HG02884 (cell line): ENCODE measurements at regions not wholly inside any gene's neighbourhood (a gene's known extent, or its start where the extent isn't known, plus 50 kb on each side); places are given as distances from the start of the nearest gene placed in this dataset.

ENCODE experiments used
- ATAC-seq: cut with Tn5 transposase; IDR thresholded peaks from one replicate; pipeline ENCODE4 v1.9.1; 2021; ENCODE audit warnings: mild to moderate bottlenecking, moderate library complexity; ENCODE audit not compliant: unreplicated experiment

DNA sequence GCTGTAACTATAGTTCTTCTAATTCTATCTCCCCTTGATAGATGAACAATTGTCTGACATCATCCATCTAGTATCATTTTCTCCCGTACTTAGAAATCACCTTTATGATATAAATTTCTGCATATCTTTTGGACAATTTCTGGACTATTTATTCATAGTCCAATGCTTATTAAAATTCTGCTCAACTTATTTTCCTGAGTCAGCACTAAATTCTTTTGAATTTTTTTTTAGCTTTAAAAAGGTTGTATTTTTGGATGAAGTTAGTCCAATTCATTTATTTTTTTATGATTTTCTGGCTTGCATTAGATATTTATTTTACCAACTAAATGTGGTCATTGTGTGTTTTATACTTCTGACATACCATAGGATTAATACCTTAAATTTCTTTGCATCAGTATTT, 538.5 kb upstream of the DCC start:
- ATAC-seq = no peak

DNA sequence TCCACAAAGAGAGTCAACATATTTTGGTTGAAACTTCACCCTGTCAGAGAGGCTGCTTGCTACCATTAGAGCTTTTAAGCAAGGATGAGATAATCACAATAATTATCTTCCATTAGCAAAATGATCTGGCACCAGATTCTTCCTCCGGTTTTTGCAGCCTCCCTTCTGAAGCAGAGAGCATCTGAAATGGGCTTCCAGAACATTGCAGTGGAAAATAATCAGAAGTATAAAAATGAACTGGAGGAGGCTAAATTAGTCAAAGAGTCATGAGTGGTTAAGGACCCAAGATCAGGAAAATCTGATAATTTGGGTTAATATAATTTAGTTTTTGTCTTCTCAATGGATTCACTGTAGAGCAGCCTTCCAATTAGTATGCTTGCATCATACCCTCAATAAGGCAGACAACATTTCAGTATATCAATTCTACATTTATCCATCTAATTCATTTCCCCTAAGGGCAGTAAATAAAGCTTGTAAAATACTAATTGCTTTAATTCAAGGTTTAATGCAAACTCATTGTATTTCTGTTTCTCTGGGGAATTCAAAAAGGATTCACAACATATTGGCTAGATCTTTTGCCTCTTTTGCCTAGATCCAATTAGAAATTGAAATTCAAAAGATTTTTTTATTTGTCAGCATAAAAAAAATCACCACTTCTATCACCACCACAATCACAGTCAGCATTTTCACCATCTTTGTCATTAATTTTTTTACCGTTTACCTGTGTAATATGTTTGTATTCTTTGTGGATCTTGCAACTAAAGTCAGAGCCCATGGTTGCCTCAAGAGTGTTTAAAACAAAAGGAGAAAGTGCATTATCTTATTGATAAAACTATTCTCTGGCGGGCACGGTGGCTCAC, 537.2 kb upstream of the DCC start:
- no peak for ATAC-seq

DNA sequence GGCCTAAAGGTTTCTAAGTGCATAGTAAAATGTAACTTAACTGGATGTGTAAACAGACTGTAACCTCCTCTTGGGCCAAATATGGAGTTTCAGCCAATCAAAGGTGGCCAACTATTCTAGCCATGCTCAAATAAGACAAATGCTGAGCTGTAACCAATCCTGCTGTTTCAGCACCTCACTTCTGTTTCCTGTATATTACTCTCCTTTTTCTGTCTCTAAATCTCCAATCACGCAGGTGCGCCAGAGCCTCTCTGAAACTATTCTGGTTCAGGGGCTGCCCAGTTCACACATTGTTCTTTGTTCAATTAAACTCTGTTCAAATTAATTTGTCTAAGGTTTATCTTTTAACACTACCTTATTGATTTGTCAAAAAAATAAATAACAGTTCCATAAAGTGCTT, 532.7 kb upstream of the DCC start:
- no peak for ATAC-seq

DNA sequence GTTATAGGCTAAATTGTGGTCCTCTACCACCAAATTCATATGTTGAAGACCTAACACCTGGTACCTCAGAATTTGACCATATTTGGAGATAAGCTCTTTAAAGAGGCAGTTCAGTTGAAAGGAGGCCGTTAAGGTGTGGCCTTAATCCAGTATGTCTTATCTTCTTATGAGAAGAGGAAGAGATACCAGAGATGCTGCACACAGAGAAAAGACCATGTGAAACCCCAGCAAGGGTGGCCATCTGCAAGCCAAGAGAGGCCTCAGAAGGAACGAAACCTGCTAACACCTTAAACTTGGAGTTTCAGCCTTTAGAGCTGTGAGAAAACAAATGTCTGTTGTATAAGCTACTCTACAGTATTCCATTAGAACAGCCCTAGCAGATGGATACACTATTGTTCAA, 528.1 kb upstream of the DCC start:
- ATAC-seq = no peak

DNA sequence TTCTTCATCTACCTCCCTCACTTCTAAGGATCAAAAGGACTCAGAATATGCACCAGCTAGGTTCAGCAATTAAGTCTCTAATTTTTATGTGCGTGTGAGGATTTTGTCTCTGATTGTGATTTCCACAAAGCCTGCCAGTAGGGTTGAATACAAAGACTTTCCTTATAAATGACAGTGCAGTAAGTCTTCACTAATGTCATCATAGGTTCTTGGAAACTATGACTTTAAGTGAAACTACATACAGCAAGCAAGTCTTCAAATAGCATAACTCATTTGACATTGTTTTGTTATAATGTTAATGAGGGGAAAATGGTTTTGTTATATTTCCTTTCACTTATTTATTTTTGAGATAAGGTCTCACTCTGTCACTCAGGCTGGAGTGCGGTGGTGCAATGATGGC, 526.3 kb upstream of the DCC start:
- no peak for ATAC-seq

DNA sequence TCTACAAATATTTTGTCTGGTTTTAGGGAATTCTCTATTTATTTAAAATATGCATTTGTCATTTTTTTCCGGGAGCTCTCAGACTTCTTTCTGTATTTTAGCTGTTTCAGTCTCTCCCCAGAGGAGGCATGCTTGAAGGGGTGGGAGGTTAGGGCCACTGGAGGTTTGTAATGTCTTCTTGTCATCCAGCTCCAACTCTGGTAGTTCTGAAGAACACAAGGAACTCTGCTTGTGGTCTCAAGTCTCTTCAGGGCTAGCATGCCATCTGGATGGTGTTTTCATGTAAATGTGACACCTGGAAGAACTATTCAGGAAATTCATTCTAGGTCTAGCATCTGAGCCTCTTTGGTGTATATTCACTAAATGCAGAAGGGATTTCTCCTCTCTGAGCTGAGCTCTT, 518.4 kb upstream of the DCC start:
- ATAC-seq = no peak

DNA sequence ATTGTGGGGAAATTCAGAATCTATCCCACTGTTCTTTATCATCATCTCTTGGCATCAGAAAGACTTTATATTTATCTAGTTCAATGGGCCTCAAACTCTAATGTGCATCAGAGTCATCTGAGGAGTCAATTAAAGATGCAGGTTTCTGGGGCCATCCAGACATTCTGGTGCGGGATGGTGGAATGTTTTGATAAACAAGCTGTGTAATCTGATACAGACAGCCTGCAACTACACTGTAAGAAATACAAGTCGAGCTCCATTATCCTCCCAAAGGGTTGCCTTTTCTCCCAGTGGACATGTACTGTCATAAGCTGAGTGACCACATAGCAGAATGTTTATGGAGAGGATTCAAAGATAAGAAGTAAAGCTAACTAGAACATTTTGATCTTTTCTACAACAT, 515.3 kb upstream of the DCC start:
- ATAC-seq = no peak

DNA sequence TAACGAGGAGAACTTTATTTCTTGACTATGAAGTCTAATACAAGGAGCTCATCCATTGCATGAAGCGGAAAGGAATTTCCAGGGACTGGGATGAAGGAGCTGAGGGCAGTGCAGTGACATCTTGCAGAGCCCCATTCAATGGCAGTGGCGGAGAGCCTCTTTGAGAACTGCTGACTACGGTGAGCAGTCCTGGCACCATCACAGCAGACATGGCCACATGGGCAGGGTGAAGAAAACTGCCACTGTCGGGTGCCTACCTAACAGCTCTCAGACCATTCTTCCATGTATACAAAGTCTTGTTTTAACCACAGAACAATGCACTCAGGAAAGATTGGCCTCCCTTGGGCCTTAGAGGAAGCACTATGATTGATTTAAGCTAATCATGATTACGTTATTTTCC, 506.1 kb upstream of the DCC start:
- ATAC-seq = no peak

DNA sequence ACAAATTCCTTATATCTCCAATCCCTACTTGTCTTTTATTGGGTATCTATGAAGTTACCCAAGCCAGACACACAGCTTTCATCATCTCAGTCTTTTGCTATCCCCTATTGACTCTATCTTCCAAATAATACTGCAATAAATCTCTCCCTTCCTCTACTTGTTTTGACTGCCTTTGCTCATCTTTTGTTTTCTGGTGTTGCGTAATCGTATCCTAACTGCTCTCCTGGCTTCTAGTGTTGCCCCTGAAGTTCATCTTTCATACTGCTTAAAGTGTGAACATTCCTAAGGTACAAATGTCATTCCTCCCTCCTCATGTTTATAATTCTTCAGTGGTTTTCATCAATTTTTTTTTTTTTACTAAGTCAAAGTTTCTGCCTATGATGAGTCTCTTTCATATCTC, 491.3 kb upstream of the DCC start:
- ATAC-seq = no peak

DNA sequence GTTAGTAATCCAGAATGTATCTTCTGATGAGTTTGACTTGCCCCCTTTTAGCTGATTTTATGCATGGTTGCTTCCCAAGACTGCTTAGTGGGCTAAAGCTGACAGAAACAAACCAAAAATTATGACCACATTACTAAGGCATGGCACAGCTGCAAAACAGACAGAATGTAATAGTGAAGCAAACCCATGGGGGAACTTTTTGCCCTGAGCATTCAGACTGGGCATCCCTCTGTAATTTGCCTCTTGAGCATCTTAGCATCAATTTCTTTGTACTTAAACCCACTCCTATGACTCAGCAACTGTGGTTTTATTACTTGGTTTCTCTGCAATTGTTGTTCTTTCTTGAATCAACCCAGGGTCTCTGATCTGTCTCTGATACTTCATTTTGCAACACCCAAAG, 487.3 kb upstream of the DCC start:
- ATAC-seq = no peak

DNA sequence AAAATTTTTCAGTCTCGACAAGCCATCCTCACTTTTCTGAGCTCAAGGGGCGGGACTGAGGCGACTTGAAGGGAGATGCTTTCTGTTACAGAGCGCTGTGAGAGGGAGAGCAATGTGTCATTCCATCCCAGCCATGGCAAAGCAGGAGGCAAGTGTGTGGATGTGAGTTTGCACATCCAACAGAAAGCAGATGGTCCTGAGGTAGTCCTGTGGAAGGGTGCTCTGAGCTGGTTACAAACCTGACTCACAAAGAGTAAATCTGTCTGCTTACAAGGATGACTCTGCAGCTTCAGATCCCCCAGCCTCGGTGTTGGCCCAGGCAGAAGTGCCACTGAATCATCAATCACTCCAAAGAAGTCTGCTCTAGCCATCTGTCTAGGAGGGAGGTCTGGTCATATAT, 482.0 kb upstream of the DCC start:
- no peak for ATAC-seq

DNA sequence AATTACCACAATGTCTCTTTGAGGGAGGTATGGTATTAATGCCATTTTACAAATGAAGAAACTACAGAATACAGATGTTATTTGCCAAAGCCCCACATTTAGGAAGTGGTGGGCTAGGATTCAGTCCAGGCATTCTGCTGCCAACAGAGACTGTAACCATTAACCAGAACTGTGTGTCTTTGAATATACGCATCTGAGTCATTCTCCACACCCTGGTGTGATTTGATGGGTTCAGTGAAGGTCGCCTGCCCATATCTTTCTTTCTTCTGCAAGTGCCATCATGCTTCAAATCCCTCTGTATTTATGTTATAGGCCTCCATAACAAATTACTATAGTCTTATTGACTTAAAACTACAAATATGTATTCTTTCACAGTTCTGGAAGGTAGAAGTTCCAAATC, 479.0 kb upstream of the DCC start:
- no peak for ATAC-seq

DNA sequence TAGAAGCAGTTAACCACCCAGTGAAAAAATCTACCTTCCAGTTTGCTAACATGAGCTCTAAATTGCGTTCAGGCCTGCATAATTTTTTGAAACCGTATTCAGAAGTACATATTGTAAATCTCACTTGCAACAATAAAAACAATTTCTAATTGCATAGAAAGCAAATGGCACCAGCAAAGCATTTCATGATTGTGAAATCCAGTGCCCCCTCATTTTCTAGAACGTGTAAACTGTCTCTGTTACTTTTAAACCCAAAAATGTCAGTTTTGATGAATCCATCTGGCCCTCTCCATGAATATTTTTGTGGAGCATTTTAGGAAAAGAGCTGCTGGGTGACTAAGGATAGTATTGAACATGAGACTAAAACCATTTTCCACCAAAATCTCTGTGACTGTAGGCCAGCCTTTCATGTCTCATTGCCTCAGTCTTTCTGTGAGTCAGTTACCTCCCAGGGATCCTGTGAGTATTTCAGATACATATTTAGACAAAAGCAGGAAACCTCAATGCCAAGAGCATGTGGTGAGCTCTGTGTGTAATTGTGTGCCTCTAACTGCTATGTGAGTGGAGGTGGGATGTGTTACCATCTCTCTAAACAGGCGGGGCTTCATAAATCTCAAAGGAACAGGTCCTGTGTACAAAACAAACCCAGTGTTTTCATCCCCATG, 477.8 kb upstream of the DCC start:
- ATAC-seq = no peak

DNA sequence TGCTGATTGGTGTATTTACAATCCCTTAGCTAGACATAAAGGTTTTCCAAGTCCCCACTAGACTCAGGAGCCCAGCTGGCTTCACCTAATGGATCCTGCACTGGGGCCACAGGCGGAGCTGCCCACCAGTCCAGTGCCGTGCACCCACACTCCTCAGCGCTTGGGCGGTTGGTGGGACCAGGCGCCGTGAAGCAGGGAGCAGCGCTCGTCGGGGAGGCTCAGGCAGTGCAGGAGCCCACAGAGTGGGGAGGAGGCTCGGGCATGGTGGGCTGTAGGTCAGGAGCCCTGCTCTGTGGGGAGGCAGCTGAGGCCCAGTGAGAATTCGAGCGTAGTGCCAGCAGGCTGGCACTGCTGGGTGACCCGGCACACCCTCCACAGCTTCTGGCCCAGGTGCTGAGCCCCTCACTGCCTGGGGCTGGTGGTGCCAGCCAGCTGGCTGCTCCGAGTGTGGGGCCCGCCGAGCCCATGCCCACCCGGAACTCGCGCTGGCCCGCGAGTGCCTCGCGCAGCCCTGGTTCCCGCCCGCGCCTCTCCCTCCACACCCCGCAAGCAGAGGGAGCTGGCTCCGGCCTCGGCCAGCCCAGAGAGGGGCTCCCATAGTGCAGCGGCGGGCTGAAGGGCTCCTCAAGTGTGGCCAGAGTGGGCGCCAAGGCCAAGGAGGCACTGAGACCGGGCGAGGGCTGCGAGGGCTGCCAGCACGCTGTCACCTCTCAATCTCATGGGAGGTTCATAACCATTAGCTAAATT, 475.6 kb upstream of the DCC start:
- ATAC-seq = no peak

DNA sequence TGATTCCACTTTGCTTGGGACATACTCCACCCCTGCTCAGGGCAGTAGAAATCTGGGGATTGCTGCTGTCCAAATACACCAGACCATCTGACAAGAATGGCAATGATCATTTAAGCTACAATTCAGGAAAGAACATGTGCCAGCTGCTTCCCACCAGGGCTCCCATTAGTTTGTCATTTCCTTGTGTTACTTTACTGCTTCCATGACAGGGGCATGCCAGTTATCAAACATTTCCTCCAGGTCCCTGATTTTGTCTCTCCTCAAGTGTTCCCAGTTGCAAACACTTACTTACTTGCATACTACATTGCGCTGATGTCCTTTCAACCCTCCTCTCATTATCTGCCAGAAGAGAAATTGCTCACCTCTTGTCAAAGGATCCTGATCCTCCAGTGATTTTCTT, 474.5 kb upstream of the DCC start:
- no peak for ATAC-seq

DNA sequence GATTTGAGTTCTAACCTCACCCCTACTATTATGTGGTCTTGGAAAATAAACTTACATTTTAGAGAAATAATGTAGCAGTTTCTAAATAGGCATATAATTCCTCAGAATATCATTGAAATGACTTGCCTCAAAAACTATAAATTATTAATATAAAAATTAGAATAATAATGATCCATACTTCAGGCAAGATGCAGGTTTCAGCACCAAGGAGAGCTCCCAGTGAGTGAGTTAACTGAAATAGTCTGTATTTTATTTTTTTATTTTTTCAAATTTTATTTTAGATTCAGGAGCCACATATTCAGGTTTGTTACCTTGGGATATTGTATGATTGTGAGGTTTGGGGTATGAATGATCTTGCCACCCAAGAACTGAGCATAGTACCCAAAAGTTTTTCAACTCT, 472.2 kb upstream of the DCC start:
- no peak for ATAC-seq

DNA sequence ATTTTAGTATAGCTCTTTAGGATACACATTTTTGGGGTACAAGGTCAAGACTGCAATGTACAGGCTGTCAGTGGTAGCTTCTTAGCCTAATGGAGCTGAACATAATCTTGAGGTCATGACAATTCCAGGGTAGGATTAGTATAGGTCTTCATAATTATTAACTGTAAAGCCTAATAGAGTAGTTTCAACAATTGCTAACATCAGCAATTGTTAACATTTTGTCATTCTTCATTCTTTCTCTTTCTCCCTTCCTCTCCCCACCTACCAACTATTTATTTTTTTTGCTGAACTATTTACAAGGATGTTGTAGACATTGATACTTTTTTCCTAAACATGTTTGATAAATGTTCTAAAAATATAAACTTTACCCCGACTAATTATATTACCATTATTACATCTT, 461.3 kb upstream of the DCC start:
- ATAC-seq = no peak

DNA sequence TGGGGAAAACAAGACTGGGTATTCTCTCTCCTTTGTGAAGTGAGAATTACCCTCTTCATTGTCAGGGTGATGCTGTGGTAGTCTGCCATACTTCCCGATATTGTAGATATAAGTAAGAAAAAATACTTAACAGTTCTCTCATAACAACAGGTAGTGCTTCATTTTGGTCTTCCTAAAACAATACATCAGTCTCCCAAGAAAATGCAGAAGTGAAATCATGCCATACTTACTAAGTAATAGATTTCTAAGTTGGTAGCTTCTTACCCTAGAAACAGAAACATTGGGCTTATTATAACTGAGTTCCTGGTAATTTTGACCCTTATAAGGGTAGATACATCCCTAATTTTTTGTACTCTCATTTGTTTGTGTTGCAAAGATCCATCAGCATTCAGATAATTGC, 460.7 kb upstream of the DCC start:
- ATAC-seq = no peak

DNA sequence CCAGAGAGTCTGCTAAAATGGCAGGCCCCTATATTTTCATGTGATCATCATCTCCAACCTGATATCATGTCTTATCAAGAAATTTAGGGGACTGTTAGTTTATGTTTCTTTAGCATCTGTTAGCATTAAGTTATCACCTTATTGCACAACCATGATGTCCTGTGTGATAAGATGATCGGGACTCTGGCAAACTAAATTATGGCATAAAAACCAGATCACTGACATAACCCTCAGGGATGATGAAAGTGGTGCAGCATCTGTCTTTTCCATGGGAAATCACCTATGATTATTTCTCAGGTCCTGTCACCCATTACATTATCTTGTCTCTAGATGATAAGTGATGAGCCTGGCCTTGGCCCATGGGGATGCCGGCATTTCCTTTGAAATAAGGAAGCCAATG, 458.6 kb upstream of the DCC start:
- no peak for ATAC-seq

DNA sequence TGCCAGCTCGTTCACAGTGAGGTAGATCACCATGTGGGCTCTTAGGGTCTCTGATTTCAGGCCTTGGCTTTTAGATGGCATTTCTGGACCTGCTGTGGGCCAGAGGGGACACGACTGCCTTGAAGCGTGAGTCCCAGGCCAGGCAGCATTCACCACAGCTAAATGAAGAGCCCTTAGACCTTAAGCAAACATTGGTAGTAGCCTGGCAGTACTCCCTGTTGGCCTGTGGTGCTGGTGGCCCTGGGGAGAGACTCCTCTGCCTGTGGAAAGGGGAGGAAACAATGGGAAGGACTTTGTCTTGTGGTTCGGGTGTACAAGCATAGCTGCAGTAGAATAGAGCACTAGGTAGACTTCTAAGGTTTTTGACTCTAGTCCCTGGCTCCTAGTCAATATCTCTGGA, 456.0 kb upstream of the DCC start:
- no peak for ATAC-seq

DNA sequence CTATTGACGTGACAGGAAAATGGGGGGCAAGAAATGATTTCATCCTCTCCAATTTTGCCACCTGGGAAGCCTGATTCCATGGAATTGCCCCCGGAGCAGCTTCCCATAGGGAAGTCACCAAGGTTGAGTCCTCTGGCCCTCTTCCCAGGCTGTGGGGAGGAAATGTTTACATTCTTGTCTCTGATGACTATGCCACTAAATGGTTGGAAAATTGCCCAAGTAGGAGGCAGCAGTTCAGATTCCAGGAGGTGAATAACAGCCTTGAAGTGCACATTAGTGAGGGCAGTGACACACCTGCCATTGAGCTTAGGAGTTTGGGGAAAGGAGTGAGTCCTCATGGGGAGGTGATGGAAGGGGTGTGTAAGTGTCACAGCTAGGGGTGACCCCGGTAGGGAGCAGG, 449.2 kb upstream of the DCC start:
- ATAC-seq = no peak

DNA sequence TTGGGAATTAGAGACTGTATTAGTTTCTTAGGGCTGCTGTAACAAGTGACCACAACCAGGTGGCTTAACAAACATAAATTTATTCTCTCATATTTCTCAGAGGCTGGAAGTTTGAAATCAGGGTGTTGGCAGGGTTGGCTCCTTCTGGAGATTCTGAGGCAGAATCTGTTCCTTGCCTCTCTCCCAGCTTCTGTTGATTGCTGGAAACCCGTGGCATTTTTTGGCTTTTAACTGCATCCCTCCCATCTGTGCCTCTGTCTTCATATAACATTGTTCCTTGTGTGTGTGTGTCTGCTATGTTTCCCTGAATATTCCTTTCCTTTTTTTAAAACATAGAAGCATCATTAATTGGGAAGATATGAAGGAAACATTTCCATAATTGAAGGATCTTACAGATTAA, 448.1 kb upstream of the DCC start:
- ATAC-seq = no peak
